ENCODE measurements at regions not wholly inside any gene's neighbourhood (a gene's known extent, or its start where the extent isn't known, plus 50 kb on each side); places are given as distances from the start of the nearest gene placed in this dataset.

- Histone ChIP-seq H3K36me3 (ENCODE audit: low read depth) (no peaks in the 10 kb centered on the region), H3K9me3 (no peaks in the 10 kb centered on the region), H3K4me3 (no peak overlapping the region), H3K4me1 (ENCODE audit: low read depth) (no peaks in the 10 kb centered on the region)
- no peak for ATAC-seq
- no peak for DNase-seq
- TF ChIP-seq CTCF (IDR thresholded peaks at IDR 0.05) = no peak
- intact Hi-C loops (cut with DNase I, micrococcal nuclease) = no loop called here
Measured at GRCh38 chr6:166747644-166748595, 120.9 kb upstream of the RPS6KA2 start.

GRCh38 chr6:166745801-166746668 lies 119.0 kb upstream of the RPS6KA2 start:
- Histone ChIP-seq H3K4me3 (no peak overlapping the region), H3K9me3 (no peaks in the 10 kb centered on the region), H3K36me3 (ENCODE audit: low read depth) (no peaks in the 10 kb centered on the region), H3K4me1 (ENCODE audit: low read depth) (no peaks in the 10 kb centered on the region)
- TF ChIP-seq CTCF (IDR thresholded peaks at IDR 0.05) = no peak
- ATAC-seq = no peak
- DNase-seq = no peak
- intact Hi-C loops (cut with DNase I, micrococcal nuclease) = no loop called here

- Histone ChIP-seq H3K4me3 (no peak overlapping the region), H3K9me3 (no peaks in the 10 kb centered on the region), H3K36me3 (ENCODE audit: low read depth) (no peaks in the 10 kb centered on the region), H3K4me1 (ENCODE audit: low read depth) (no peaks in the 10 kb centered on the region)
- ATAC-seq (no peak), DNase-seq (no peak)
- intact Hi-C loops (cut with DNase I, micrococcal nuclease) = no loop called here
- TF ChIP-seq CTCF (IDR thresholded peaks at IDR 0.05) = no peak
Measured at GRCh38 chr6:166744223-166745134, 117.4 kb upstream of the RPS6KA2 start.

DNA sequence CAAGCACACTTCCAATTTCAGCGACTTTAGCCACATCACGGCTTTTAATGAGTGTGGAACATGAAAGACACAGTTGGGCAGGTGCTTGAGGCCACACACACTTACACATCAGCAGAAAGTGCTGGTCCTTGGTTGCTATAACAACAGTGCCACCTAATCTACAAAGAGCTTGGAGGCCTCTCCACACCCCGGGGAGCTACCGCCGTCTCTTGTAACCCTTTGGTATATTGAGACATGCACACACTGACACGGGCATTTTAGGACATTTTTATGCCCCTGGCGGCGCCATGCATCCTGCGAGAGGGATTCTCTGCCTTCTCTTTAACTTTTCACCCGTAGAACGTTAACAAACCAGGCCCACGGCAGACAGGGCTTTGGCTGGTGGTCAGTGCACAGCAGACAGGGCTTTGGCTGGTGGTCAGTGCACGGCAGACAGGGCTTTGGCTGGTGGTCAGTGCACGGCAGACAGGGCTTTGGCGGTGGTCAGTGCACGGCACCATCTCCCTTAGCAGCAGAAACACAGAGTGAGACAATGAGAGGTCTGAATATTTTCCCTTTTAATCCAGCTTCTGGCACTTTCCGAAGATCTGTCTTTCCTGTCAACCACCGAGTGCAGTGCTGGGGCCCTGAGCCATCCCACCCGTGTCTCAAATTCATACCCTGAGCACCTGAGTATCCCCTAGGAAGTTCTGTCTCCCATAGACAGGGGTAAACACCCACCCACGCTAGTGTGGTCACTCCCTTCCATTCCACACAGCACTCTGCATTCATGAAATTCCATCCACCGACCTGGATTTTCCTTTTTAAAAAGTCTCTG lies 116.6 kb upstream of the RPS6KA2 start:
- Histone ChIP-seq H3K36me3 (ENCODE audit: low read depth) (no peaks in the 10 kb centered on the region), H3K4me1 (ENCODE audit: low read depth) (no peaks in the 10 kb centered on the region), H3K4me3 (no peak overlapping the region), H3K9me3 (no peaks in the 10 kb centered on the region)
- TF ChIP-seq CTCF (IDR thresholded peaks at IDR 0.05) = no peak
- no peak for DNase-seq
- no peak for ATAC-seq
- intact Hi-C loops (cut with DNase I, micrococcal nuclease) = no loop called here
